IMR-90 (cell line): ENCODE measurements at regions not wholly inside any gene's neighbourhood (a gene's known extent, or its start where the extent isn't known, plus 50 kb on each side); places are given as distances from the start of the nearest gene placed in this dataset.

Source experiments
- ATAC-seq: fragments of 200-7000 bp; cut with Tn5 transposase; 2 replicates; pipeline ENCODE4 v1.9.1; 2020; ENCODE audit warnings: low read depth, mild to moderate bottlenecking, moderate library complexity
- BruUV-seq: library from RNA; stranded (reverse); fragments of 400-500 nt; replicated peaks from 2 replicates; lab custom pipeline; 2021; lab: Mats Ljungman, UMichigan
- CTCF ChIA-PET: fragments of 300-600 bp; formaldehyde crosslinking; extraction: SDS; loops from one replicate; lab custom pipeline; 2021; ENCODE audit warnings: antibody characterized with exemption; lab: Yijun Ruan, JAX
- POLR2A ChIA-PET: fragments of 300-600 bp; sonication (Branson Sonifier 250); formaldehyde crosslinking; loops from one replicate; lab custom pipeline; 2022; ENCODE audit warnings: antibody characterized with exemption; ENCODE audit not compliant: unreplicated experiment; lab: Charles Lee
- DNase-seq: peaks from one replicate; pipeline ENCODE4 v3.0.0; 2013
- H2AFZ ChIP-seq: replicated peaks from 2 replicates; pipeline ENCODE3; 2013; ENCODE audit warnings: low read length, mild to moderate bottlenecking; ENCODE audit not compliant: poor library complexity
- H2AK5ac ChIP-seq: 2 replicates; pipeline ENCODE4 v1.6.1; 2013; ENCODE audit warnings: low read depth, low read length, inconsistent platforms
- H2AK9ac ChIP-seq: replicated peaks from 2 replicates; pipeline ENCODE3; 2013; ENCODE audit warnings: mild to moderate bottlenecking, low read depth, low read length, moderate library complexity; ENCODE audit not compliant: poor library complexity
- H2BK120ac ChIP-seq: 2 replicates; pipeline ENCODE4 v1.6.1; 2013; ENCODE audit warnings: low read depth, low read length, inconsistent platforms
- H2BK15ac ChIP-seq: 3 replicates; pipeline ENCODE4 v1.6.1; 2013; ENCODE audit warnings: low read depth, low read length, inconsistent platforms
- H2BK20ac ChIP-seq: 2 replicates; pipeline ENCODE4 v1.6.1; 2013; ENCODE audit warnings: low read depth, mild to moderate bottlenecking, inconsistent platforms, low read length, moderate library complexity
- H2BK5ac ChIP-seq: 2 replicates; pipeline ENCODE4 v1.6.1; 2013; ENCODE audit warnings: mild to moderate bottlenecking, low read depth, low read length, inconsistent platforms; ENCODE audit not compliant: poor library complexity, severe bottlenecking
- H3K14ac ChIP-seq: replicated peaks from 2 replicates; pipeline ENCODE4 v1.6.1; 2013; ENCODE audit warnings: low read depth, low read length, inconsistent platforms
- H3K18ac ChIP-seq: 2 replicates; pipeline ENCODE4 v1.6.1; 2013; ENCODE audit warnings: low read depth, low read length, control low read depth
- H3K23ac ChIP-seq: 2 replicates; pipeline ENCODE4 v1.6.1; 2013; ENCODE audit warnings: low read depth, low read length, inconsistent platforms
- H3K27ac ChIP-seq: 2 replicates; pipeline ENCODE4 v1.5.1; 2013; ENCODE audit warnings: mild to moderate bottlenecking, control low read depth, low read length; ENCODE audit not compliant: insufficient read depth
- H3K27me3 ChIP-seq: 2 replicates; pipeline ENCODE4 v1.6.1; 2013; ENCODE audit warnings: low read length; ENCODE audit not compliant: control insufficient read depth, insufficient read depth
- H3K36me3 ChIP-seq: 2 replicates; pipeline ENCODE4 v1.6.1; 2013; ENCODE audit warnings: low read length, mixed read lengths; ENCODE audit not compliant: control insufficient read depth, insufficient read depth
- H3K4ac ChIP-seq: 2 replicates; pipeline ENCODE4 v1.6.1; 2013; ENCODE audit warnings: low read depth, low read length, inconsistent platforms
- H3K4me1 ChIP-seq: 2 replicates; pipeline ENCODE4 v1.6.1; 2013; ENCODE audit warnings: low read length, mixed read lengths; ENCODE audit not compliant: control insufficient read depth, insufficient read depth
- H3K4me2 ChIP-seq: 2 replicates; pipeline ENCODE4 v1.6.1; 2013; ENCODE audit warnings: low read depth, mild to moderate bottlenecking, control low read depth, low read length, moderate library complexity
- H3K4me3 ChIP-seq: 2 replicates; pipeline ENCODE4 v1.5.1; 2013; ENCODE audit warnings: low read depth, mild to moderate bottlenecking, control low read depth, low read length, moderate library complexity; ENCODE audit not compliant: insufficient read depth
- H3K56ac ChIP-seq: 2 replicates; pipeline ENCODE4 v1.6.1; 2013; ENCODE audit warnings: low read length, inconsistent platforms; ENCODE audit not compliant: insufficient read depth; ENCODE audit errors: extremely low read depth
- H3K79me1 ChIP-seq, 2 experiments: 2 replicates each; pipeline ENCODE4 v1.6.1; 2013; ENCODE audit warnings: low read length in 2 of 2, inconsistent platforms in 1 of 2, low read depth in 1 of 2
- H3K9ac ChIP-seq: 2 replicates; pipeline ENCODE4 v1.6.1; 2013; ENCODE audit warnings: low read depth, low read length, control low read depth
- H3K9me1 ChIP-seq: 2 replicates; pipeline ENCODE4 v1.6.1; 2013; ENCODE audit warnings: low read length, inconsistent platforms; ENCODE audit not compliant: insufficient read depth
- H3K9me3 ChIP-seq: 2 replicates; pipeline ENCODE4 v1.6.1; 2013; ENCODE audit warnings: low read length; ENCODE audit not compliant: control insufficient read depth, insufficient read depth
- H4K20me1 ChIP-seq: 2 replicates; pipeline ENCODE4 v1.6.1; 2013; ENCODE audit warnings: low read length, inconsistent platforms; ENCODE audit not compliant: insufficient read depth
- H4K5ac ChIP-seq: 2 replicates; pipeline ENCODE4 v1.6.1; 2013; ENCODE audit warnings: mild to moderate bottlenecking, low read depth, low read length, control low read depth
- H4K8ac ChIP-seq, 2 experiments: 2 replicates each; pipeline ENCODE4 v1.6.1; 2013; ENCODE audit warnings: low read depth in 2 of 2, low read length in 2 of 2, control low read depth in 1 of 2, inconsistent platforms in 1 of 2
- H4K91ac ChIP-seq: 2 replicates; pipeline ENCODE4 v1.6.1; 2013; ENCODE audit warnings: low read depth, low read length, inconsistent platforms; ENCODE audit not compliant: insufficient read depth
- BHLHE40 ChIP-seq: fragments of 150-350 bp; IDR thresholded peaks from 2 replicates; pipeline ENCODE4 v1.6.1; 2016; ENCODE audit warnings: mild to moderate bottlenecking, low read depth, low read length
- CEBPB ChIP-seq: IDR thresholded peaks from 2 replicates; pipeline ENCODE4 v1.6.1; 2012; ENCODE audit warnings: low read depth, low read length, improper control_type of control experiment
- CHD1 ChIP-seq: IDR thresholded peaks from 2 replicates; pipeline ENCODE4 v1.6.1; 2012; ENCODE audit warnings: low read depth, low read length, improper control_type of control experiment
- CTCF ChIP-seq: conservative IDR thresholded peaks from 2 replicates; pipeline ENCODE4 v1.5.1; 2012; ENCODE audit warnings: mild to moderate bottlenecking, low read depth, low read length, improper control_type of control experiment
- FOS ChIP-seq: fragments of 150-350 bp; IDR thresholded peaks from 2 replicates; pipeline ENCODE4 v1.6.1; 2016; ENCODE audit warnings: low read depth, low read length
- MAFK ChIP-seq: IDR thresholded peaks from 2 replicates; pipeline ENCODE4 v1.6.1; 2012; ENCODE audit warnings: low read depth, low read length, improper control_type of control experiment
- MAZ ChIP-seq: IDR thresholded peaks from 2 replicates; pipeline ENCODE4 v1.6.1; 2012; ENCODE audit warnings: low read depth, mild to moderate bottlenecking, low read length, improper control_type of control experiment, moderate library complexity, borderline replicate concordance
- MXI1 ChIP-seq: IDR thresholded peaks from 2 replicates; pipeline ENCODE4 v1.6.1; 2012; ENCODE audit warnings: low read depth, mild to moderate bottlenecking, low read length, moderate library complexity, borderline replicate concordance
- NFE2L2 ChIP-seq: fragments of 150-350 bp; IDR thresholded peaks from 2 replicates; pipeline ENCODE4 v1.6.1; 2016; ENCODE audit warnings: low read depth, mild to moderate bottlenecking, low read length
- POLR2A ChIP-seq: IDR thresholded peaks from 2 replicates; pipeline ENCODE4 v1.6.1; 2012; ENCODE audit warnings: mild to moderate bottlenecking, low read depth, low read length
- RAD21 ChIP-seq: IDR thresholded peaks from 2 replicates; pipeline ENCODE4 v1.6.1; 2012; ENCODE audit warnings: low read length, improper control_type of control experiment
- RCOR1 ChIP-seq: IDR thresholded peaks from 2 replicates; pipeline ENCODE4 v1.6.1; 2012; ENCODE audit warnings: mild to moderate bottlenecking, low read length, improper control_type of control experiment; ENCODE audit not compliant: insufficient replicate concordance
- RFX5 ChIP-seq: IDR thresholded peaks from 2 replicates; pipeline ENCODE4 v1.8.0; 2012; ENCODE audit warnings: low read depth, mild to moderate bottlenecking, low read length, moderate library complexity
- SMC3 ChIP-seq: fragments of 150-350 bp; IDR thresholded peaks from 2 replicates; pipeline ENCODE4 v1.6.1; 2016; ENCODE audit warnings: low read depth, mild to moderate bottlenecking, antibody characterized with exemption, low read length, moderate library complexity
- WGBS, 2 experiments: methylation state at CpG; one replicate each; pipeline versions ENCODE4 v1.1.5 to v1.1.7; 2013; ENCODE audit warnings: missing lambda C conversion rate in 2 of 2; ENCODE audit not compliant: insufficient read length in 1 of 2; ENCODE audit errors: extremely low coverage in 2 of 2; 5-methylcytosine and 5-hydroxymethylcytosine counted together
- dilution Hi-C: fragments of 300-500 bp; cut with HindIII; formaldehyde crosslinking; loops from one replicate; pipeline ENCODE4 v1.14.3; 2018; ENCODE audit warnings: low sequenced_read_pairs; ENCODE audit not compliant: unreplicated experiment
- in situ Hi-C: fragments of 300-500 bp; cut with MboI; formaldehyde crosslinking; loops from 3 replicates; pipeline ENCODE4 v1.14.3; 2019; ENCODE audit warnings: low sequenced_read_pairs, inconsistent platforms, mixed read lengths
- intact Hi-C: fragments of 100-400 bp; cut with micrococcal nuclease; formaldehyde crosslinking; loops from 2 replicates; pipeline ENCODE4 v1.10.0; 2022
- TF ChIP-seq, protein P1 (sequence below): fragments of 150-350 bp; IDR thresholded peaks from 2 replicates; pipeline ENCODE4 v1.6.1; 2016; ENCODE audit warnings: low read depth, mild to moderate bottlenecking, low read length, moderate library complexity, borderline replicate concordance
- TF ChIP-seq, protein P2 (sequence below): fragments of 150-350 bp; IDR thresholded peaks from 2 replicates; pipeline ENCODE4 v1.6.1; 2017; ENCODE audit warnings: mild to moderate bottlenecking, antibody characterized with exemption, low read length, low read depth

DNA sequence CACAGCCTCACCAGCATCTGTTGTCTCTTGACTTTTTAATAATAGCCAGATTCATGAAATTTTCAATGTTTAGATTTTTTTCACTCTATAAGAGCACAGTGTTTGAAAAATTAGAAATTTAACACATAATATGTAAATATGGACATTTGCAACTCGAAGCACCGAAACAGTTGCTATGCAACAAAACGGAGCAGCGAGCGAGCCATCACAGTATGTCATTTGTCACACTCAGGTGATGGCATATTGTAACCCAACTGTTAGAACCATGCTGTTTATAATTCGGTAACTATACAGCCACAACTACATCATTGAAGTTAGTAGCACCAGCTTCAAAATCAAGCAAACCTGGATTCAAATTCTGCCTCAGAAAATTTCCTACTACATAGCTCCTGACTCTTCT is 410.8 kb downstream of the NPIPA8 start:
- POLR2A ChIA-PET, result no interaction called here

More for the DNA sequence above, 410.8 kb downstream of the NPIPA8 start:
- dilution Hi-C loops, result no loop called here
- H3K14ac ChIP-seq, result no peak overlapping the region
- no peak overlapping the region for H3K4me3 ChIP-seq
- H4K91ac ChIP-seq, result no peak overlapping the region
- no peak overlapping the region for H2BK15ac ChIP-seq
- no peak overlapping the region for H3K23ac ChIP-seq
- DNase-seq, result no peak
- H3K9me1 ChIP-seq, result no peaks in the 10 kb centered on the region
- intact Hi-C loops, result no loop called here
- no CpG with 5 or more reads among the region's 6 CpGs for WGBS, 2 experiments
- no peak overlapping the region for H3K9ac ChIP-seq
- ATAC-seq, result no peak
- H3K36me3 ChIP-seq, result no peaks in the 10 kb centered on the region
- no peaks in the 10 kb centered on the region for H3K79me1 ChIP-seq
- H3K9me3 ChIP-seq, result peaks cover 5% of the 10 kb centered on the region; the same call in 1 of the 2 replicates
- no peak overlapping the region for H2AK5ac ChIP-seq
- in situ Hi-C loops, result no loop called here
- no peak overlapping the region for H4K5ac ChIP-seq
- no peak overlapping the region for H3K56ac ChIP-seq
- no peak overlapping the region for H3K18ac ChIP-seq
- no peaks in the 10 kb centered on the region for H3K4me1 ChIP-seq
- no peak overlapping the region for H2BK5ac ChIP-seq
- H3K4me2 ChIP-seq, result no peak overlapping the region
- H3K4ac ChIP-seq, result no peak overlapping the region
- TF ChIP-seq SMC3 (no peak), POLR2A (no peak), CEBPB (no peak), RAD21 (no peak), MAFK (no peak), BHLHE40 (no peak), RCOR1 (no peak), NFE2L2 (no peak), CTCF (no peak), RFX5 (no peak), MXI1 (no peak), MAZ (no peak), CHD1 (no peak), FOS (no peak)
- TF ChIP-seq, protein P1, sequence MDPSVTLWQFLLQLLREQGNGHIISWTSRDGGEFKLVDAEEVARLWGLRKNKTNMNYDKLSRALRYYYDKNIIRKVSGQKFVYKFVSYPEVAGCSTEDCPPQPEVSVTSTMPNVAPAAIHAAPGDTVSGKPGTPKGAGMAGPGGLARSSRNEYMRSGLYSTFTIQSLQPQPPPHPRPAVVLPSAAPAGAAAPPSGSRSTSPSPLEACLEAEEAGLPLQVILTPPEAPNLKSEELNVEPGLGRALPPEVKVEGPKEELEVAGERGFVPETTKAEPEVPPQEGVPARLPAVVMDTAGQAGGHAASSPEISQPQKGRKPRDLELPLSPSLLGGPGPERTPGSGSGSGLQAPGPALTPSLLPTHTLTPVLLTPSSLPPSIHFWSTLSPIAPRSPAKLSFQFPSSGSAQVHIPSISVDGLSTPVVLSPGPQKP, result no peak
- TF ChIP-seq, protein P2, sequence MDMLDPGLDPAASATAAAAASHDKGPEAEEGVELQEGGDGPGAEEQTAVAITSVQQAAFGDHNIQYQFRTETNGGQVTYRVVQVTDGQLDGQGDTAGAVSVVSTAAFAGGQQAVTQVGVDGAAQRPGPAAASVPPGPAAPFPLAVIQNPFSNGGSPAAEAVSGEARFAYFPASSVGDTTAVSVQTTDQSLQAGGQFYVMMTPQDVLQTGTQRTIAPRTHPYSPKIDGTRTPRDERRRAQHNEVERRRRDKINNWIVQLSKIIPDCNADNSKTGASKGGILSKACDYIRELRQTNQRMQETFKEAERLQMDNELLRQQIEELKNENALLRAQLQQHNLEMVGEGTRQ, result no peak
- H3K27ac ChIP-seq, result no peak overlapping the region
- no peak overlapping the region for H2BK20ac ChIP-seq
- CTCF ChIA-PET, result interaction anchor here (0.6 kb wide), 1 partner anchor 27 kb away, joined by 3 read pairs; no protein-coding TSS in a partner anchor
- H2AFZ ChIP-seq, result no peak overlapping the region
- no peaks in the 10 kb centered on the region for H4K20me1 ChIP-seq
- no peak overlapping the region for H2AK9ac ChIP-seq
- no peaks in the 10 kb centered on the region for H3K27me3 ChIP-seq
- H4K8ac ChIP-seq, result no peak overlapping the region
- no TSS peak for BruUV-seq
- no peak overlapping the region for H2BK120ac ChIP-seq
